ENCODE measurements at regions not wholly inside any gene's neighbourhood (a gene's known extent, or its start where the extent isn't known, plus 50 kb on each side); places are given as distances from the start of the nearest gene placed in this dataset.
A peak's percentile ranks its signal among the peaks of the same experiment; 100 is the strongest.

- DNase-seq (ENCODE audit: low read depth): peak; percentile 47
These were observed 52.0 kb upstream of the RNU6-8 start for GRCh38 chr14:32254952-32255679.

DNA sequence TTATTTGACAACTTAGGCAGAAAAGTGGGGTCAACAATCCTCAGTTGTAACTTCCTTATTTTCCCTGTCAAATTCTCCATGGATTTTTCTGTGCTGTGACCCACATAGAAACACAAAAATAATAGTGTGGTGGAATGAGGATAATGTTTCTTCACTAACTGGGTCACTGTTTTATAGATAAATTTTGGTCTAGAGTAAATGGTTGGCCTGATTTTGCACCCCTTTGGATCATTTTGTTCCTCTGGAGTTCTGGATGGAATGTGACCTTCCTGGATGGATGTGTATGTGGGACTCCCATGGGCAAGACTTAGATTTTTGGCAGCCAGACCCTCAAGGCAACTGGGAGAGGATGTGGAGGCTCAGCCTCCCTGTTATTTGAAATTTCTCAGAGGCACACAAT, 52.7 kb upstream of the RNU6-8 start:
- DNase-seq (ENCODE audit: low read depth): no peak

- DNase-seq (ENCODE audit: low read depth): peak; percentile 62
These were observed 53.5 kb upstream of the RNU6-8 start for GRCh38 chr14:32256576-32256975.

DNA sequence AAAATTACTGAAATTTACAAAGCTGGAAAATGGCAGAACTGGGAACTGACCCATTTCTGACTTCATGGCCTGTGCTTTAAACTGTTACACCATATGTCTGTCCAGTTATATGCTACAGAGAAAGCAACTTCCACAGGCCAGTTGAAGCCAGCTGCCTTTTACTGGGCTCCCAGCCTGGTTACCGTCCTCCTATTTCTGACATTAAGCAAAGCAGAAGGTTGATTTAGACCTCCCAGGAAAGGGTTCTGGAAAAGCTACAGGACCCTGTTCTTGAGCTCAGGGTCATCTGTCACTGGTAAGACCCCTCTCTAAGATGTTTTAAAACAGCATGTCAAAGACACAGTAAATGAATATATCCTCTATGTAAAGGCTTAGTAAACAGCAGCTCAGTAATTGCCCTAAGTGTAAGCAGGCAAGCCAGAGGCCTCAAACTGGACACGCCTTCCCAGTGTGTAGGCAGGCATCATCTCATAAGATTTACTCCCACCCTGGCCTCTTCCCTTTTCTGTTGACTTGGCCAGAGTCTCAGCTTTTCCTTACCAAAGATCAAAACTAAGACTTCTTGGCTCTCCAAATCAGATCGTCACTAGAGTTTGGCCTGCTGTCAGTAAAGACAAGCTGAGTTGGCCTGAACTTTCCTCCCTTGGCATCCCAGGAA, 55.4 kb upstream of the RNU6-8 start:
- DNase-seq (ENCODE audit: low read depth): no peak

GRCh38 chr14:32259368-32260013, 56.4 kb upstream of the RNU6-8 start:
- peak; percentile 17 for DNase-seq (ENCODE audit: low read depth)

- no peak for DNase-seq (ENCODE audit: low read depth)
These were observed 61.0 kb upstream of the RNU6-8 start for GRCh38 chr14:32263939-32264567.

DNA sequence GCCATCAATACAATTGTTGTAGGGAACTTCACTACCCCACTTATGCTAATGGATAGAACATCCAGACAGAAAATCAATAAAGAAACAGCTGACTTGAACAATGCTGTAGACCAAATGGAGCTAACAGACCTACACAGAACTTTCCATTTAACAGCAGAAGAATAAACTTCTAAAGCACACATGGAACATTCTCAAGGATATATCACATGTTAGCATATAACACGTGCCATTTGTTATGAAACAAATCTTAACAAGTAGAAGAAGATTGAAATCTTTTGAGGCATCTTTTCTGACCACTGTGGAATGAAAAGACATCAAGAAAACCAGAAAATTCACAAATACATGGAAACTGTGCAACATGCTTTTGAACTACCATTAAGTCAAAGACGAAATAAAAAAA, 62.5 kb upstream of the RNU6-8 start:
- DNase-seq (ENCODE audit: low read depth): no peak

DNA sequence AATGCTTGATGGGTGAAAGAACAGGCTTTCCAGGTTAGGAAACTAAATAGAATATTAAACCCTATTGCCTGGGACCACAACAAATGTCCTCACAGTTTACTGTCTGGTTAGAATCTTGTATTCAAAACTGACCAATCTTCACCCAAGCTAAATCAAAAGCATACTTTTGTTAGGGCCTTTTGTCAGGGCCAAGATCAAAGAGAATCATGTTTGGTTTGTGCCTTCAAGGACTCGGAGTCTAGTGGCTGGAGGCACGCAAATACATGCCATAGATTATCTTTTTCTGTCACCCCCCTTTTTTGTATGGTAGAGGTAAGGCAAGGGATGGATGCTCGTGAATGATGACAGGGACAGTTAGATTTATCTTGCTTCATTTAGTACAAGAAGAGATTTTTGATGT, 51.1 kb upstream of the AKAP6 start:
- DNase-seq (ENCODE audit: low read depth): no peak

Measured in GM04504 (cell line).